ENCODE measurements at regions not wholly inside any gene's neighbourhood (a gene's known extent, or its start where the extent isn't known, plus 50 kb on each side); places are given as distances from the start of the nearest gene placed in this dataset.

DNA sequence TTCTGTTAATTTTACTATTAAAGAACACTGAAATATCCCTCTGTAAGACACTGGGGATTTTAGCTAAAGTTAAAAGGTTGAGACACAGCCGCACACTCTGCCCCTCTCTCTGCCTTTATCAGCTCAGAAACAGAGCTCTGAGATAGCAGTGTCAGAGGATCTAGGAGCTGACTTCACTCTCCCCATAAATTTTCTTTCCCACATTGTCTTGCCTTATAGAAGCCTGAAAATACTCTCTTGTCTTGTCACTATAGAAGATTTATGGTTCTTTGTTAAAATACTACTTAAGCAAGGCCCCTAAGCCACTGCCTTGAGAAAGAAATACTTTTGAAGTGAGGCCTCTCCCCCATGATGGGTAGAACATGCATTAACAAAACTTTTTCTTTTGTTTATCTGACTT is 105.7 kb upstream of the C10orf90 start:
- TF ChIP-seq POLR2A (IDR thresholded peaks at IDR 0.05) = no peak
- TF ChIP-seq, protein P1, sequence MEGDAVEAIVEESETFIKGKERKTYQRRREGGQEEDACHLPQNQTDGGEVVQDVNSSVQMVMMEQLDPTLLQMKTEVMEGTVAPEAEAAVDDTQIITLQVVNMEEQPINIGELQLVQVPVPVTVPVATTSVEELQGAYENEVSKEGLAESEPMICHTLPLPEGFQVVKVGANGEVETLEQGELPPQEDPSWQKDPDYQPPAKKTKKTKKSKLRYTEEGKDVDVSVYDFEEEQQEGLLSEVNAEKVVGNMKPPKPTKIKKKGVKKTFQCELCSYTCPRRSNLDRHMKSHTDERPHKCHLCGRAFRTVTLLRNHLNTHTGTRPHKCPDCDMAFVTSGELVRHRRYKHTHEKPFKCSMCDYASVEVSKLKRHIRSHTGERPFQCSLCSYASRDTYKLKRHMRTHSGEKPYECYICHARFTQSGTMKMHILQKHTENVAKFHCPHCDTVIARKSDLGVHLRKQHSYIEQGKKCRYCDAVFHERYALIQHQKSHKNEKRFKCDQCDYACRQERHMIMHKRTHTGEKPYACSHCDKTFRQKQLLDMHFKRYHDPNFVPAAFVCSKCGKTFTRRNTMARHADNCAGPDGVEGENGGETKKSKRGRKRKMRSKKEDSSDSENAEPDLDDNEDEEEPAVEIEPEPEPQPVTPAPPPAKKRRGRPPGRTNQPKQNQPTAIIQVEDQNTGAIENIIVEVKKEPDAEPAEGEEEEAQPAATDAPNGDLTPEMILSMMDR (IDR thresholded peaks at IDR 0.05) = no peak

Measured in prostate gland (tissue), 2 donors.